HG03025 (cell line): ENCODE measurements at regions not wholly inside any gene's neighbourhood (a gene's known extent, or its start where the extent isn't known, plus 50 kb on each side); places are given as distances from the start of the nearest gene placed in this dataset.
"Not testable (repeated sequence)": the region's sequence is repeated elsewhere in the genome, so short reads cannot be mapped to it uniquely, and the experiment has no call there.

ENCODE experiments used
- ATAC-seq: cut with Tn5 transposase; IDR thresholded peaks from one replicate; pipeline ENCODE4 v1.9.1; 2021; ENCODE audit warnings: mild to moderate bottlenecking, moderate library complexity; ENCODE audit not compliant: unreplicated experiment, low FRiP score

DNA sequence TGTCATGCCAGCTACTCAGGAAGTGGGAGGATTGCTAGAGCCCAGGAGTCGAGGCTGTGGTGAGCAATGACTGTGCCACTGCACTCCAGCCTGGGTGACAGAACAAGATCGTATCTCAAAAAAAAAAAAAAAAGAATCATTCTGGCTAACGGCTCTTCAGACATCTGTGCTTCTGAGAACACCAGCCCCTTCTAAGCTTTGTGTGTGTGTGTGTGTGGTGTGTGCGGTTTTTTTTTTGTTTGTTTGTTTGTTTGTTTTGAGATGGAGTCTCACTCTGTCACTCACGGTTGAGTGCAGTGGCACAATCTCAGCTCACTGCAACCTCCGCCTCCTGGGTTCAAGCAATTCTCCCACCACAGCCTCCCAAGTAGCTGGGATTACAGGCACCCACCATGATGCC, 79.4 kb upstream of the DRD5 start:
- ATAC-seq: not testable (repeated sequence)

DNA sequence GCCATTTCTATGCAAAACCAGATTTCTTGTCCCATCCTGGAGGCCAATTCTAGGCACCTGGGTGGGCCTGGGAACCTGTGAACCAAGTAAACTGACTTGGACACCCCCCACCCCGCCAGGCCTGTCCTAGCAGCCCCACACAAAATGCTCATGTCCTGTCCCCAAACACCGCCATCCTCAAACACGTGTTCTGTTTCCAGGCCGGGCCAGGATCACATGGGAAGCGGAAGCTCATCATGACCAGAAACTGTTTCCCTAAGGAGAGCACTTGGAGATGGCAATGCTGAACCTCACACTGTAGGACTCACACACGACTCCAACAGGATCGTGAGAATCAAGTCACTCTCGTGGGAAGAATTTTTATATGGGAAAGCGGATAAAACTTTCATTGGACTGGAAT, 78.7 kb upstream of the DRD5 start:
- ATAC-seq: not testable (repeated sequence)

DNA sequence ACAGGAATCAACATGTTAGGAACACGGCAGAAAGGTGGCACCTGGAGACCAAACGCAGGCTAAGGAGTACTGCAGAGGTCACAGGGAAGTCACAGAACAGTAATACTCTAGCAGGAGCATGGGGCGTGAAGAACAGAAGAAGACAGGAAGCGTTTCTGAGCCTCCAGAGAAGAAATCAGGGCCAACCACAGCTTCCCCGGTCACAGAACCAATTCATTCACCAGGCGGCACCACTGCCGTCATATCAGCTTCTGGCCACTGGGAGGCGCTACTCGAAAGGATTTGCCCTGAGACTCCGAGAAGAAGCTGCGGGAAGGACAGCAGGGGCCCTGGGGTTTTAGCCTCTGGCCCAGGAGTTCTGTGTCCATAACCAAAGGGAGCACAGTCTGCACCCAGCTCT, 78.0 kb upstream of the DRD5 start:
- no peak for ATAC-seq

DNA sequence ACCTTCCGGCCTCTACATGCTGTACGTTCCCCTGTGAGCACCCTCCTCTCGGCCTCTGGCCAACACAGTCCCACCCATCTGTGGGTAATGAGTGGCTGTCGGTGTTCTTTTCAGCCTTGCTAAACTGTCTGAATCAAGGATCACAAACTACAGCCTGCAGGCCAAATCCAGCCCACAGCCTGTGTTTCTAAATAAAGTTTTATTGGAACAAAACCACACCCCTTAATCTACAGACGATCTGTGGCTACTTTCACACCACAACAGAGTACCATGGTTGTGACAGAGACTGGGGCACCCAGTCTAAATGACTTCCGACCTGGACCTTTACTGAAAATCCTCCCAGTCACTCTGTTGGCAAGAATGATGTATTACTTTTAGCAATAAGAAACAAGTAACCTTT, 77.3 kb upstream of the DRD5 start:
- ATAC-seq: not testable (repeated sequence)

DNA sequence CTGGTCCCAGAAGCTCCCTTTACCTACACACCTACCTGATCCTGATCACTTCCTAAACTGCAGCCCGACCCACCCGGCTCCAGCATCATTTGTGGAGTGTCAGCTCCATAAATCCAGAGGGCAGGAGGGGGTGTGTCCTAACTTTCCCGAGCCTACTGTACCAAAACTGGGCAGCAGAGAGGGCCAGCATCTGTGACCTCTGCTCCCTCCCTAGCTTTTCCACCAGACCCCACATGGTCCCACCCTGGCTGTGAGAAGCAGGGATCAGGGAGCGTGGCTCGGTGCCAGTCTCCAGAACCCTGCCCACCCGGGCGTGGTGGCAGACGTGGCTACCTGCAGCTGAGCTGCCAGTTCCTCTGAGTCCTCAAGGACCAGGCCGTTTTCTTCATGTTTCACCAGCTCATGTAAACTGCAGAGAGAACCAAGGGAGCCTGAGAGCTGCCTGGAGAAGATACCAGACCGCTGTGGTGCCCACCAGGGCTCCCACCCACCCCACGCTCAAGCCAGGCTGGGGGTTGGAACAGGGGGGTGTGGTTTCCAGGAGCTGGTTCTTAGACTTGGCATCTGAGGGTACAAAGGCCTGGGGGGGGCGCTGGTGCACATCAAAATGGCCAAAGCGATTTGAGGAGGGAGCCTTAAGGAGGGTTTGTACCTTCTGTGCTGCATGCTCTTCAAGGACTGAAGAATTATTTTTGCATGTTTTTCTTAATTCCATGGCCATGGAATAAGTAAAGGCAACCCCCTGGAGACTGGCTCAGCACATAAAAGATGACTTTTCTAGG, 76.7 kb upstream of the DRD5 start:
- ATAC-seq: no peak

DNA sequence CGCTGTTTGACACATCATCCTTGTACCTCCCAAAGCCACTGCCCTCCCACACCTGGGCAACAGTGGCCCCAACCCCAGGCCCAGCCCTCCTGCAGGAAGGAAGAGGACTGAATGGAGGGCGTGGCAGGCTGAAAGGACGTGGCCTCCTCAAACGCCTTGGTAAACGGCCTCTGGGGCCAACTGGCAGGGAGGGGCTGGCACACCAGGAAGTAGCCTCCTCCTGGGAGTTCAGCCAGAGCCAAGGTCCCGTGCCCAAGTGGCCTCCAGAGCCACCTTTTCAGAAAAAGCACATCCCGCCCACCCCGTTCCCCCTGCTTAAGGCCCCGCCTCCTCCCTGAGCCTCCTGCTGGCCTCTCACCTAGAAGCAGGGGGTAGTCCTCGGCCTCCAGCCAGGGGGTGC, 74.2 kb upstream of the DRD5 start:
- not testable (repeated sequence) for ATAC-seq

DNA sequence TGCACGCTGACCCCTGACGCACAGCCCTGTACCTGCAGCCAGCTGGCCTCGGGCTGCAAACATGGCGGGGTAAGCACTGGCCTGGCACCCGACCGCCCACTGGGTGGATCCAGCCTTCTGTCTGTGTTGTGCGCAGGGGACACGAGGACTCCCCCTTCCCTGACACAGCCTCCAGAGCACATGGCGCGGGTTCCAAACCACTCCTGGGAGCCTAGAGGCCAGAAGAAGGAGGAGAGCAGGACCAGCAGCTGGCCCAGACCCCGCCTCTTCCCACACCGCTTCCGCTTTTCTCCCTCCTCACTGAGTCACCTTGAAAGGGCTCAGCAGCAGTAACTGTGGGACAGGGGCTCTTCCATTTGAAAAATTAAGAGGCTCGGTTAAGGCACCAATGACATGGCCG, 73.5 kb upstream of the DRD5 start:
- ATAC-seq: not testable (repeated sequence)

DNA sequence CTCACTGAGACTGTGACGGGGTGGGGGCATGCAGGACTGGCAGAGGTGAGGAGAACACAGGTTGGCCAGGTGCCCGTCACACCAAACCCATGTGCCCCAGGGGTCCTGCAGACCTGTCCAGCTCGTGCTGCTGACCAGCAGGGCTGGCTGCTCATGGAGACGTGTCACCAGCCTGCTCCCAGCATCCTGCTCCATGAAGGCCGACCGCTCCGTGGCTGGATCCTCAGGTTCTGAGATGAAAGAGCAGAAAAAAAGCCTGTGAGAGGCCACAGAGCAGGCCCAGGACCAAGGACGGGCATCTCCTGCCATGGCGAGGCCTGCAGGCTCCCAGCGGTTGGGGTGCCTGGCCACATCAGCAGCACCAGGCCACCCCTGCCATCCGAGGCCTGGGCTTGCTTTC, 71.7 kb upstream of the DRD5 start:
- no peak for ATAC-seq

DNA sequence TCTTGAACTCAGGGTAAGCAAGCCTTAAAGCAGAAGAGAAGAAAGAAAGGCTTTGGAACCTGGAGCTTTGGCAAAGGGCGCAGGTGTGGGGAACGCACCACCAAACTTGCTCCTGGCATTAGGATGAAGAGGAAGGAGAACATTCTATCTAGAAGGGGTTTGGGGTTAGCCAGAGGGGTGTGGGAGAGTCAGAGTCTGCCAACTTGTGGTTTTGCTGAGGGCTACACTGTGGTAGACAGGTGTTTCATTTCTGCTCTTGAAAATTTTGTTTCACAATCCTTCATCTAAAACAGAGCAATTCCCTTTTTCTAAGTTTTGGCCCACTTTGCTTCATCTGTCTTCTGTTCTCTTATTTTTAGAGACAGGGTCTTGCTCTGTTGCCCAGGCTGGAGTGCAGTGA, 66.2 kb upstream of the DRD5 start:
- not testable (repeated sequence) for ATAC-seq

DNA sequence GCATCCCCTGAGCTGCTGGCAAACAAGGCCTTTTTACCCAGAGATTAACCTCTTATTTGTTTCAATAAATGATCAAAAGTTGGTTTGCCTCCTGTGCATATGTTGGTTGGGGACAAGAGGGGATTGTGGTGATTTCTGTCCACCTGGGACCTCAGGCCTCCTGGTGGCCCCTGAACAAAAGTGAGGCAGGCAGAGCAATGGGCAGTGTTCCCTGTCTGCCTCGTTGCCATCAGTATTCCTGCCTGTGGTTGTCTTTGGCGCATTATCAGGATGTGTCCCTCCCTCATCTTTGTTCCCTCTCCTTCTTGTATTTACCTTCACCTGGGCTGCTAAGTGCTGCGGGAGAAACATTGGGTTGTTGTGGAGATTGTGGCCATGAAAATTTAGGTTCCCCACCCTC, 65.3 kb upstream of the DRD5 start:
- ATAC-seq: no peak

DNA sequence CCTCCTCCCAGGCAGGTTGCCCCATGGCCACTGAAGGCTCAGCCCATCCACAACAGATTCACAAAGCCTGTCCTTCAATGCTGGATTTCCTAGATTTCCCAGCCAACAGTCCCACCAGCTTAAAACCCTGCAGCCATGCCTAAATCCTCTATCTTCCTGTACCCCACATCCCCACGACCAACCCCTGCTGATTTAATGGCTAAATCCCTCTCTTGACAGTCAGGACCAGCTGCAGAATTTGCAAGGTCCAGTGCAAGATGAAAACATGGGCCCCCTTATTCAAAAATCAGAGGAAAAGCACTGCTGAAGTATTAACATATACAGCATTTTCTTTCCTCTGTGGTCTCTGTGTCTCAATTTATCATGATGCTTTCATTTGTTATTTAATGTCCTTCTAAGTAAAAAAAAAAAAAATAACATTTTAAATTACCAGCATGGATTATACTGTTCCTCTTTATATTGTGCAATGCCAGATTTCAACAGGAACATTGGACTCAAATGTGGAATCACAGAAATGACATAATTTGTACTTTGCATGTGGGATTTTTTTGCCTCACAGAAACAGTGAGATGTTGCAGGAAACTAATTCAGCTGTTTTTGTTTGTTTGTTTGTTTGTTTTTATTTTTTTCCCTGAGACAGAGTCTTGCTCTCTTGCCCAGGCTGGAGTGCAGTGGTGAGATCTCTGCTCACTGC, 63.0 kb upstream of the DRD5 start:
- ATAC-seq: not testable (repeated sequence)

DNA sequence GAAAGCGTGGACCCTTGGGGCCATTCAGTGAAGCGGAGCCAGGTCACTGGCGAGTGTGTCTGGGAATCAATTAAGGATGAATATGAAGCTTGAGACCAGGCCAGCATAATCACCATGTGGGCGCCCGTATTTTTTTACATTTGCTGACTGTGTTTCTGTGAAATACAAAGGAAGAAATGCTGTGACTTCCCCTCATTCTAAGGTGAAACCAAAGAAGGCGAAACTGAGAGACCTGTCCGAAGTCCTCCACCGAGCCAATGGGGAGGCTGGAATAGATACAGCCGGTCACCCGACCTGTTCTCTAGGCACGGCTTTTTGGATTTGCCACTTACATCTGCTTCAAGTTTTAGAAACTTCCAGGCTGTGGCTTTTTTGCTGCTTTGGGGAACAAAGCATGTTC, 59.3 kb upstream of the DRD5 start:
- ATAC-seq: not testable (repeated sequence)
